HG03064 (cell line): ENCODE measurements at regions not wholly inside any gene's neighbourhood (a gene's known extent, or its start where the extent isn't known, plus 50 kb on each side); places are given as distances from the start of the nearest gene placed in this dataset.

Source experiments
- ATAC-seq: cut with Tn5 transposase; IDR thresholded peaks from one replicate; pipeline ENCODE4 v1.9.1; 2021; ENCODE audit warnings: low read depth; ENCODE audit not compliant: unreplicated experiment

- ATAC-seq: no peak
Measured at GRCh38 chr3:43783987-43784639, 93.4 kb downstream of the ABHD5 start.

GRCh38 chr3:43784640-43785011 is 93.9 kb downstream of the ABHD5 start:
- ATAC-seq: no peak

GRCh38 chr3:43785551-43785950 is 94.8 kb downstream of the ABHD5 start:
- no peak for ATAC-seq

GRCh38 chr3:43786102-43786501 is 95.4 kb downstream of the ABHD5 start:
- no peak for ATAC-seq

GRCh38 chr3:43786526-43787305 is 96.0 kb downstream of the ABHD5 start:
- ATAC-seq: no peak

GRCh38 chr3:43787330-43787729 is 96.6 kb downstream of the ABHD5 start:
- no peak for ATAC-seq

- no peak for ATAC-seq
Measured at GRCh38 chr3:43789028-43789427, 98.3 kb downstream of the ABHD5 start.

GRCh38 chr3:43790060-43790459 is 99.3 kb downstream of the ABHD5 start:
- ATAC-seq: no peak

GRCh38 chr3:43790476-43790875 is 99.7 kb downstream of the ABHD5 start:
- no peak for ATAC-seq

GRCh38 chr3:43791246-43791645 is 100.5 kb downstream of the ABHD5 start:
- no peak for ATAC-seq

GRCh38 chr3:43792904-43793303 is 102.2 kb downstream of the ABHD5 start:
- no peak for ATAC-seq

- no peak for ATAC-seq
Measured at GRCh38 chr3:43793648-43794372, 103.1 kb downstream of the ABHD5 start.

GRCh38 chr3:43794776-43795175 is 104.0 kb downstream of the ABHD5 start:
- ATAC-seq: no peak

GRCh38 chr3:43795491-43795890 is 104.8 kb downstream of the ABHD5 start:
- no peak for ATAC-seq

GRCh38 chr3:43796041-43796596 is 105.4 kb downstream of the ABHD5 start:
- no peak for ATAC-seq

GRCh38 chr3:43797794-43798193 is 107.1 kb downstream of the ABHD5 start:
- ATAC-seq: no peak

- no peak for ATAC-seq
Measured at GRCh38 chr3:43810797-43811196, 120.1 kb downstream of the ABHD5 start.

GRCh38 chr3:43814461-43814860 is 123.7 kb downstream of the ABHD5 start:
- no peak for ATAC-seq

GRCh38 chr3:43816372-43816771 is 125.6 kb downstream of the ABHD5 start:
- ATAC-seq: no peak

GRCh38 chr3:43817064-43817463 is 126.3 kb downstream of the ABHD5 start:
- no peak for ATAC-seq

- no peak for ATAC-seq
Measured at GRCh38 chr3:43817825-43818224, 127.1 kb downstream of the ABHD5 start.
